WTC11 (cell line): ENCODE measurements at regions not wholly inside any gene's neighbourhood (a gene's known extent, or its start where the extent isn't known, plus 50 kb on each side); places are given as distances from the start of the nearest gene placed in this dataset.

ENCODE experiments used
- ATF3 ChIP-seq: sonication (generic); formaldehyde crosslinking; conservative IDR thresholded peaks from 2 replicates; pipeline ENCODE4 v1.8.1; 2022; ENCODE audit warnings: mild to moderate bottlenecking, missing genetic modification reagents
- CTCF ChIP-seq: fragments of 200-600 bp; IDR thresholded peaks from 2 replicates; pipeline ENCODE4 v1.8.0; 2022; ENCODE audit warnings: antibody characterized with exemption
- NR1H2 ChIP-seq: sonication (generic); formaldehyde crosslinking; IDR thresholded peaks from 2 replicates; pipeline ENCODE4 v1.9.0; 2021; ENCODE audit warnings: mild to moderate bottlenecking, moderate library complexity, missing genetic modification reagents
- STAT6 ChIP-seq: sonication (generic); formaldehyde crosslinking; conservative IDR thresholded peaks from 2 replicates; pipeline ENCODE4 v1.8.1; 2023; ENCODE audit warnings: mild to moderate bottlenecking, low read depth, missing genetic modification reagents, moderate library complexity
- USF1 ChIP-seq: sonication (generic); formaldehyde crosslinking; IDR thresholded peaks from 2 replicates; pipeline ENCODE4 v1.8.0; 2022; ENCODE audit warnings: mild to moderate bottlenecking, missing genetic modification reagents

- TF ChIP-seq ATF3 (CRISPR knock-in tag) (no peak), USF1 (CRISPR knock-in tag) (no peak), STAT6 (CRISPR knock-in tag) (no peak), NR1H2 (CRISPR knock-in tag) (no peak), CTCF (no peak)
Observed at GRCh38 chr3:3288255-3288654, 108.8 kb upstream of the CRBN start.
